ENCODE measurements at regions not wholly inside any gene's neighbourhood (a gene's known extent, or its start where the extent isn't known, plus 50 kb on each side); places are given as distances from the start of the nearest gene placed in this dataset.
"Not testable (repeated sequence)": the region's sequence is repeated elsewhere in the genome, so short reads cannot be mapped to it uniquely, and the experiment has no call there.

- no peak for TF ChIP-seq CTCF (IDR thresholded peaks at IDR 0.05; ENCODE audit: insufficient read depth, missing control alignments)
- no peak for FAIRE-seq
- DNase-seq (ENCODE audit: insufficient read length, low spot score) = no peak
These were observed 74.5 kb upstream of the SRSF6 start for GRCh38 chr20:43383026-43383795.

- FAIRE-seq; DNase-seq (ENCODE audit: insufficient read length, low spot score): not testable (repeated sequence)
These were observed 75.6 kb upstream of the SRSF6 start for GRCh38 chr20:43382135-43382534.

GRCh38 chr20:43381533-43381932 lies 76.2 kb upstream of the SRSF6 start:
- not testable (repeated sequence) for DNase-seq (ENCODE audit: insufficient read length, low spot score); FAIRE-seq

- FAIRE-seq (no peak), DNase-seq (ENCODE audit: insufficient read length, low spot score) (no peak)
- TF ChIP-seq CTCF (IDR thresholded peaks at IDR 0.05; ENCODE audit: insufficient read depth, missing control alignments) = no peak
These were observed 78.3 kb upstream of the SRSF6 start for GRCh38 chr20:43379239-43379917.

- no peak for TF ChIP-seq CTCF (IDR thresholded peaks at IDR 0.05; ENCODE audit: insufficient read depth, missing control alignments)
- FAIRE-seq = no peak
- DNase-seq (ENCODE audit: insufficient read length, low spot score) = no peak
These were observed 80.9 kb upstream of the SRSF6 start for GRCh38 chr20:43376831-43377230.

- TF ChIP-seq CTCF (IDR thresholded peaks at IDR 0.05; ENCODE audit: insufficient read depth, missing control alignments) = no peak
- no peak for DNase-seq (ENCODE audit: insufficient read length, low spot score)
- no peak for FAIRE-seq
These were observed 82.1 kb upstream of the SRSF6 start for GRCh38 chr20:43375591-43375990.

GRCh38 chr20:43372051-43372450 lies 85.6 kb upstream of the SRSF6 start:
- TF ChIP-seq CTCF (IDR thresholded peaks at IDR 0.05; ENCODE audit: insufficient read depth, missing control alignments) = no peak
- no peak for FAIRE-seq
- DNase-seq (ENCODE audit: insufficient read length, low spot score) = no peak

- no peak for TF ChIP-seq CTCF (IDR thresholded peaks at IDR 0.05; ENCODE audit: insufficient read depth, missing control alignments)
- DNase-seq (ENCODE audit: insufficient read length, low spot score) (no peak), FAIRE-seq (no peak)
These were observed 92.0 kb upstream of the SRSF6 start for GRCh38 chr20:43365691-43366090.
